ENCODE measurements at regions not wholly inside any gene's neighbourhood (a gene's known extent, or its start where the extent isn't known, plus 50 kb on each side); places are given as distances from the start of the nearest gene placed in this dataset.
"Not testable (repeated sequence)": the region's sequence is repeated elsewhere in the genome, so short reads cannot be mapped to it uniquely, and the experiment has no call there.

- no peak for ATAC-seq
- Mint-ChIP-seq H3K4me3 (no peak overlapping the region), H3K9me3 (peaks cover 9% of the 10 kb centered on the region), H3K27me3 (no peaks in the 10 kb centered on the region), H3K36me3 (peaks cover under 1% of the 10 kb centered on the region), H3K27ac (no peak overlapping the region), H3K4me1 (ENCODE audit: low read depth in 2 of 2) (no peaks in the 10 kb centered on the region)
- no peak for DNase-seq (ENCODE audit: low spot score)
These were observed 431.8 kb downstream of the PPARGC1A start for GRCh38 chr4:23458054-23458453.

- DNase-seq (ENCODE audit: low spot score) = no peak
- Mint-ChIP-seq H3K9me3 (peaks cover 13% of the 10 kb centered on the region), H3K4me3 (no peak overlapping the region), H3K27ac (no peak overlapping the region), H3K36me3 (peaks cover 6% of the 10 kb centered on the region), H3K4me1 (ENCODE audit: low read depth in 2 of 2) (no peaks in the 10 kb centered on the region), H3K27me3 (no peaks in the 10 kb centered on the region)
- ATAC-seq = no peak
These were observed 433.0 kb downstream of the PPARGC1A start for GRCh38 chr4:23456864-23457263.

- H3K4me1 Mint-ChIP-seq (ENCODE audit: low read depth in 2 of 2) = no peaks in the 10 kb centered on the region
- no peak overlapping the region for H3K4me3 Mint-ChIP-seq
- peaks cover 19% of the 10 kb centered on the region for H3K9me3 Mint-ChIP-seq
- DNase-seq (ENCODE audit: low spot score) = no peak
- H3K36me3 Mint-ChIP-seq = peaks cover 6% of the 10 kb centered on the region
- H3K27ac Mint-ChIP-seq = no peak overlapping the region
- H3K27me3 Mint-ChIP-seq = no peaks in the 10 kb centered on the region
- no peak for ATAC-seq
These were observed 434.2 kb downstream of the PPARGC1A start for GRCh38 chr4:23455456-23456158.

- no peak for DNase-seq (ENCODE audit: low spot score)
These were observed 448.2 kb downstream of the PPARGC1A start for GRCh38 chr4:23441530-23442069.

GRCh38 chr4:23438764-23439163 lies 451.1 kb downstream of the PPARGC1A start:
- DNase-seq (ENCODE audit: low spot score) (no peak), ATAC-seq (no peak)
- Mint-ChIP-seq H3K4me3 (no peak overlapping the region), H3K4me1 (ENCODE audit: low read depth in 2 of 2) (no peaks in the 10 kb centered on the region), H3K27me3 (no peaks in the 10 kb centered on the region), H3K27ac (no peak overlapping the region), H3K36me3 (peaks cover 4% of the 10 kb centered on the region), H3K9me3 (peaks cover 21% of the 10 kb centered on the region)

More at GRCh38 chr4:23441530-23442069, 448.2 kb downstream of the PPARGC1A start:
- Mint-ChIP-seq H3K9me3 (peaks cover 21% of the 10 kb centered on the region), H3K27ac (no peak overlapping the region), H3K4me3 (no peak overlapping the region), H3K27me3 (no peaks in the 10 kb centered on the region), H3K36me3 (no peaks in the 10 kb centered on the region), H3K4me1 (ENCODE audit: low read depth in 2 of 2) (no peaks in the 10 kb centered on the region)
- no peak for ATAC-seq

GRCh38 chr4:23429497-23429896 lies 460.4 kb downstream of the PPARGC1A start:
- peaks cover 29% of the 10 kb centered on the region for H3K9me3 Mint-ChIP-seq
- no peak for ATAC-seq

GRCh38 chr4:23425570-23425969 lies 464.3 kb downstream of the PPARGC1A start:
- Mint-ChIP-seq H3K4me3 (no peak overlapping the region), H3K9me3 (peaks cover 29% of the 10 kb centered on the region), H3K27ac (no peak overlapping the region), H3K36me3 (peaks cover 13% of the 10 kb centered on the region), H3K4me1 (ENCODE audit: low read depth in 2 of 2) (no peaks in the 10 kb centered on the region), H3K27me3 (no peaks in the 10 kb centered on the region)
- ATAC-seq (no peak), DNase-seq (ENCODE audit: low spot score) (no peak)

More at GRCh38 chr4:23429497-23429896, 460.4 kb downstream of the PPARGC1A start:
- DNase-seq (ENCODE audit: low spot score) = no peak
- H3K4me1 Mint-ChIP-seq (ENCODE audit: low read depth in 2 of 2) = no peaks in the 10 kb centered on the region
- peaks cover 20% of the 10 kb centered on the region for H3K36me3 Mint-ChIP-seq
- H3K27me3 Mint-ChIP-seq = no peaks in the 10 kb centered on the region
- no peak overlapping the region for H3K4me3 Mint-ChIP-seq
- H3K27ac Mint-ChIP-seq = no peak overlapping the region

- Mint-ChIP-seq H3K9me3 (peaks cover 20% of the 10 kb centered on the region), H3K4me1 (ENCODE audit: low read depth in 2 of 2) (no peaks in the 10 kb centered on the region), H3K27ac (no peak overlapping the region), H3K36me3 (peaks cover 4% of the 10 kb centered on the region), H3K27me3 (no peaks in the 10 kb centered on the region), H3K4me3 (no peak overlapping the region)
- ATAC-seq (no peak), DNase-seq (ENCODE audit: low spot score) (no peak)
These were observed 466.3 kb downstream of the PPARGC1A start for GRCh38 chr4:23423540-23423939.

- ATAC-seq (no peak), DNase-seq (ENCODE audit: low spot score) (no peak)
- H3K27ac Mint-ChIP-seq = no peak overlapping the region
- no peaks in the 10 kb centered on the region for H3K27me3 Mint-ChIP-seq
- H3K36me3 Mint-ChIP-seq = no peaks in the 10 kb centered on the region
- H3K4me1 Mint-ChIP-seq (ENCODE audit: low read depth in 2 of 2) = no peaks in the 10 kb centered on the region
- peaks cover 20% of the 10 kb centered on the region for H3K9me3 Mint-ChIP-seq
- no peak overlapping the region for H3K4me3 Mint-ChIP-seq
These were observed 467.0 kb downstream of the PPARGC1A start for GRCh38 chr4:23422878-23423277.

- no peaks in the 10 kb centered on the region for H3K4me1 Mint-ChIP-seq (ENCODE audit: low read depth in 2 of 2)
- H3K27ac Mint-ChIP-seq = no peak overlapping the region
- no peaks in the 10 kb centered on the region for H3K27me3 Mint-ChIP-seq
- DNase-seq (ENCODE audit: low spot score) (no peak), ATAC-seq (no peak)
- no peak overlapping the region for H3K4me3 Mint-ChIP-seq
- H3K36me3 Mint-ChIP-seq = peaks cover 4% of the 10 kb centered on the region
- peaks cover 12% of the 10 kb centered on the region for H3K9me3 Mint-ChIP-seq
These were observed 476.2 kb downstream of the PPARGC1A start for GRCh38 chr4:23413631-23414030.

GRCh38 chr4:23412701-23413100 lies 477.1 kb downstream of the PPARGC1A start:
- Mint-ChIP-seq H3K36me3 (peaks cover 4% of the 10 kb centered on the region), H3K27ac (no peak overlapping the region), H3K4me1 (ENCODE audit: low read depth in 2 of 2) (no peaks in the 10 kb centered on the region), H3K4me3 (no peak overlapping the region), H3K9me3 (peaks cover 12% of the 10 kb centered on the region), H3K27me3 (no peaks in the 10 kb centered on the region)
- no peak for ATAC-seq
- DNase-seq (ENCODE audit: low spot score) = no peak

- H3K4me3 Mint-ChIP-seq; H3K27ac Mint-ChIP-seq; ATAC-seq; DNase-seq (ENCODE audit: low spot score); H3K27me3 Mint-ChIP-seq; H3K4me1 Mint-ChIP-seq (ENCODE audit: low read depth in 2 of 2): not testable (repeated sequence)
- Mint-ChIP-seq H3K9me3 (peaks cover 28% of the 10 kb centered on the region), H3K36me3 (peaks cover 21% of the 10 kb centered on the region)
These were observed 480.9 kb downstream of the PPARGC1A start for GRCh38 chr4:23408913-23409312.

- H3K36me3 Mint-ChIP-seq = peaks cover 16% of the 10 kb centered on the region
- no peaks in the 10 kb centered on the region for H3K27me3 Mint-ChIP-seq
- H3K9me3 Mint-ChIP-seq = peaks cover 23% of the 10 kb centered on the region
These were observed 488.3 kb downstream of the PPARGC1A start for GRCh38 chr4:23401572-23401971.

GRCh38 chr4:23392860-23393458 lies 496.9 kb downstream of the PPARGC1A start:
- no peaks in the 10 kb centered on the region for H3K4me1 Mint-ChIP-seq (ENCODE audit: low read depth in 2 of 2)
- no peak overlapping the region for H3K4me3 Mint-ChIP-seq
- no peak overlapping the region for H3K27ac Mint-ChIP-seq
- ATAC-seq = no peak
- peaks cover 20% of the 10 kb centered on the region for H3K9me3 Mint-ChIP-seq
- H3K36me3 Mint-ChIP-seq = peaks cover 13% of the 10 kb centered on the region
- no peak for DNase-seq (ENCODE audit: low spot score)
- H3K27me3 Mint-ChIP-seq = no peaks in the 10 kb centered on the region

More at GRCh38 chr4:23401572-23401971, 488.3 kb downstream of the PPARGC1A start:
- no peaks in the 10 kb centered on the region for H3K4me1 Mint-ChIP-seq (ENCODE audit: low read depth in 2 of 2)
- no peak for DNase-seq (ENCODE audit: low spot score)
- no peak overlapping the region for H3K4me3 Mint-ChIP-seq
- no peak for ATAC-seq
- H3K27ac Mint-ChIP-seq = no peak overlapping the region
